ENCODE measurements at regions not wholly inside any gene's neighbourhood (a gene's known extent, or its start where the extent isn't known, plus 50 kb on each side); places are given as distances from the start of the nearest gene placed in this dataset.
"Not testable (repeated sequence)": the region's sequence is repeated elsewhere in the genome, so short reads cannot be mapped to it uniquely, and the experiment has no call there.

DNA sequence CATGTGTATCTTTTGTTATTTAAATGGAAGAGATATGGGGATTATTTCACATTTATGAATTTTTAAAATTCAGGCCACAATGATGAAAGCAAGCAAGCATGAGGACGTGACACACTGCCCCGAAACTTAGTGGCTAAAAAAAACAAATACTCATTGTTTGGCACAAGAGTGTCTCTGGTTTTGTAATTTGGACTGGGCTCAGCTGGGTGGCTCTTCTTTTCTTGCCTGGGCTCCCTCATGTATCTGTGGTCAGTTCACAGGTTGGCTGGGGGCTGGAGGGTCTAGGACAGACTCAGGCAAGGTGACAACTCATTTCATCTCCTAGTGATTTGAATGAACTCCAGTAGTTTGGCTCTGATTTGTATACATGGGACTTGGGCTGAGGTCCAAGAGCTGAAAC lies 238.4 kb upstream of the PRKX start:
- DNase-seq (ENCODE audit: extremely low read depth, low read depth) = no peak

DNA sequence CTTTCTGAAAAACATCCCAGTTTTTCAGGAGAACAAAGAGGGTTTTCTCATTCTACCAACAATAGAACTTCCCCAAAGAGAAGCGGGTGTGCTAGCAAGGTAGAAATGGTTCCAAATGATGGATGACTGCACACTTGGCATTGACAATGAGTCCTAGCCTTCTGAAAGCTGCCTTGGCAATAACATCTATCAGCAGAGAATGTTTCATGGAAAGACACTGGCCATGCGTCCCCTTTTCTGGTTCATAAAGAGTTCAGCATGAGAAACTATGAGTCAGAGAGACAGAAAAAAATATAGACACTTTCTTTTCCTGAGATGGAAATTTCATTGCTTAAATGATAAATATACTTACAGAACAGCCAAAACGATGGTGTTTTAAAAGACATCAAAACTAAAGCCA lies 236.9 kb upstream of the PRKX start:
- TF ChIP-seq, protein P1, sequence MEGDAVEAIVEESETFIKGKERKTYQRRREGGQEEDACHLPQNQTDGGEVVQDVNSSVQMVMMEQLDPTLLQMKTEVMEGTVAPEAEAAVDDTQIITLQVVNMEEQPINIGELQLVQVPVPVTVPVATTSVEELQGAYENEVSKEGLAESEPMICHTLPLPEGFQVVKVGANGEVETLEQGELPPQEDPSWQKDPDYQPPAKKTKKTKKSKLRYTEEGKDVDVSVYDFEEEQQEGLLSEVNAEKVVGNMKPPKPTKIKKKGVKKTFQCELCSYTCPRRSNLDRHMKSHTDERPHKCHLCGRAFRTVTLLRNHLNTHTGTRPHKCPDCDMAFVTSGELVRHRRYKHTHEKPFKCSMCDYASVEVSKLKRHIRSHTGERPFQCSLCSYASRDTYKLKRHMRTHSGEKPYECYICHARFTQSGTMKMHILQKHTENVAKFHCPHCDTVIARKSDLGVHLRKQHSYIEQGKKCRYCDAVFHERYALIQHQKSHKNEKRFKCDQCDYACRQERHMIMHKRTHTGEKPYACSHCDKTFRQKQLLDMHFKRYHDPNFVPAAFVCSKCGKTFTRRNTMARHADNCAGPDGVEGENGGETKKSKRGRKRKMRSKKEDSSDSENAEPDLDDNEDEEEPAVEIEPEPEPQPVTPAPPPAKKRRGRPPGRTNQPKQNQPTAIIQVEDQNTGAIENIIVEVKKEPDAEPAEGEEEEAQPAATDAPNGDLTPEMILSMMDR (IDR thresholded peaks at IDR 0.05; ENCODE audit: low read depth, low read length) = no peak
- no peak for DNase-seq (ENCODE audit: extremely low read depth, low read depth)

More for the DNA sequence above, 238.4 kb upstream of the PRKX start:
- TF ChIP-seq, protein P1 (IDR thresholded peaks at IDR 0.05; ENCODE audit: low read depth, low read length) = no peak

DNA sequence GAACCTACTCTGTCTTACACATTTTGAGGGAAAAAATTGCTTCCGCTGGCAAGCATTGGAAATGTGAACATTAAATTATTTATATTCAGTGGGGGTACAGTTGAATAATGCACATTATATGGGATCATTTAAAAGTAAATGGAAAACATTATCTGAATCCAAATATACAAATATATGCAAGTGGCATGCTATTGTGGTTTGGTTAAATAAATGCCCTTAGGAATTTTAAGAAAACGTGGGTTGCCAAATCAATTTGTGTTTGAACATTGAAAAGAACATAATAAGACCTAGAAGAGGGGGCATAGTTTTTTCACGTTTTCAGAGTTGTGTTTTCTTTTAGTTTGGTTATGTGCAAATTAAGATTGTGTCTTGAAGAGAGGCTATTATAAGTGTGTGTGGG lies 230.5 kb upstream of the PRKX start:
- no peak for DNase-seq (ENCODE audit: extremely low read depth, low read depth)
- TF ChIP-seq, protein P1 (IDR thresholded peaks at IDR 0.05; ENCODE audit: low read depth, low read length) = no peak

DNA sequence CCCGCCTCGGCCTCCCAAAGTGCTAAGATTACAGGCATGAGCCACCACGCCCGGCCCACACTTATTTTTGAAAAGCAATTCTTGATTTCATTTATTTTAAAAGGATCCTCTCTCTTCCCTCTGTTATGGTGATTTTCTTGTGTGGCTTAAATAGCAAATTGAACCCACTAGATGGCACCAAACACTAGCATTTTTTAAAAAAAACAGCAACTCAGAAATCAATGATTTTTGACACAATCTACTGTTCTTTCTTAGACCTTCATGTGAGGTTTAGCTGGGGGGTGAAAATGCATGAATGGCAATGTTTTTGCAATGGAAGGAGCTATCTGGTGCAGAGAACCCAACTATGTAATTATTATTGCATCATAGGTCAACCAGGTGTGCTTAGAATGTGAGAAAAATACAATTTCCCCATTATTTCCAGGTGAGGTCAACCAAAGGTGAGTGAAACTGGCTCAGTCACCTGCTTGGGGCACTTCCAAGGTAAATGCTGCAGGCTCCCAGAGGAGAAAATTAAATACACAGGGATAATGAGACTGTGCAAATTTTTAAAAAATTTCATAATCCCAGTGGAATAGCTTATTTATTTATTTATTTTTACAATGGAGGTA lies 226.7 kb upstream of the PRKX start:
- DNase-seq (ENCODE audit: extremely low read depth, low read depth) = no peak
- TF ChIP-seq, protein P1 (IDR thresholded peaks at IDR 0.05; ENCODE audit: low read depth, low read length) = peak; percentile 40

DNA sequence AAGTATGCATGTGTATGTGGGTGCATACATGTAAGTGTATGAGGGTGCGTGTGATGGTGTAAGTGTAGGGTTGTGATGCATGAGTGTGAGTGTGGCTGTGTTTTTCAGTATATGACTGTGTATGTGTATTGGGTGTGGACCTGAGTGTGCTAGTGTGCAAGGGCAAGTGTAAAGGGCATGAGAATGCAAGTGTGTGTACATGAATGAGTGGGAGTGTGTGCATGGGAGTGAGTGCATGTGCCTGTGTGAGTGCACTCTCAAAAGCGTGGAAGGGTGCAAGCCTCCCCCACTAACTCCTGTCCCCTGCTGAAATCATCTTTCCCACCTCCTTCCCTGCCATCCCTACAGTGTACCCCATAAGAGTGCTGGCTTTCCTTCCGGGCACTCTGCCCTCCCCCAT lies 225.1 kb upstream of the PRKX start:
- TF ChIP-seq, protein P1 (IDR thresholded peaks at IDR 0.05; ENCODE audit: low read depth, low read length) = no peak
- no peak for DNase-seq (ENCODE audit: extremely low read depth, low read depth)

DNA sequence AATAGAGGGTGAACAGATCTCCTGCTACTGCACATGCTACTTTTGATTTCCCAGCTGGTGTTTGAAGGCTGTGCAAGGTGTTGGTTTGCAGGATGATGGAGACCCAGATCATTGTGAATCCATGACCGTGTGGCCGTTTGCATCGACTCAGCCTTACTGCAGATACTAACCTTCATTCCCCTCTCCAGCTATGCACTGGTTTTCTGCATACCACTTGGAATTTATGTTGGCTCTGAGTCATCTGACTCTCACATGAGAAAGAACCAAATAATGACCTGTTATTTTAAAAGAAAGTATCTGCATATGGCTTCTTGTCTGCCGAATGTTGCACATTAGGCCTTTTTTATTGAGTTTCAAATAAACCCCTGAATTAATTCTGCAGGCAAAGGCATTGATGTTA lies 221.7 kb upstream of the PRKX start:
- DNase-seq (ENCODE audit: extremely low read depth, low read depth) = not testable (repeated sequence)

DNA sequence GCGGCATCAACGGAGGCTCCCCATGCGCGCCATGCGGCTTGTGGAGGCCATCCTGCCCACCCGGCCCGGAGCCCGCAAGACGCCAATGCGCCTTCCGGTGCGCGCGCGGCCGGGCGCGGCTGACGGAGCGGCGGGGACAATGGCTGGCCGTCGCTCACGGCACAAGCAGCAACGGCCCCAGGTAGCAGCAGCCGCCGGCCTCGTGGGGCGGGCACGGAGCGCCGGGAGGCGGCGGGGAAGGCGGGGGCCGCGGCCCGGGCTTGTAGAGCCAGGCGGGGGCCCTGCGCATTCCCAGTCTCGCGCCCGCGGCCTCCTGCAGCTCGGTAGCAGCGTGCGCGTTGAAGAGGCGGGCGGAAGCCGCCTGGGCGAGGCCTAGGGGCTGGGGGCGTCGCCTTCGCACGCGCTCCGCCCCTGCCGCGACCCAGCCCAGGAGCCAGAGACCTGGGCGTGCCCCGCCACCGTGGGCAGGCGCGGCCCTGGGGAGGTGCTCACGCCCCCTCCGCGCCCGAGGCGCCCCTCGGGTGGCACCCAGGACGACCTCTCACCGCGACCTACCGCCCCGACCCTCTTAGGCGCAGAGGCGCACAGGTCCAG lies 207.1 kb upstream of the PRKX start:
- DNase-seq (ENCODE audit: extremely low read depth, low read depth) = not testable (repeated sequence)

DNA sequence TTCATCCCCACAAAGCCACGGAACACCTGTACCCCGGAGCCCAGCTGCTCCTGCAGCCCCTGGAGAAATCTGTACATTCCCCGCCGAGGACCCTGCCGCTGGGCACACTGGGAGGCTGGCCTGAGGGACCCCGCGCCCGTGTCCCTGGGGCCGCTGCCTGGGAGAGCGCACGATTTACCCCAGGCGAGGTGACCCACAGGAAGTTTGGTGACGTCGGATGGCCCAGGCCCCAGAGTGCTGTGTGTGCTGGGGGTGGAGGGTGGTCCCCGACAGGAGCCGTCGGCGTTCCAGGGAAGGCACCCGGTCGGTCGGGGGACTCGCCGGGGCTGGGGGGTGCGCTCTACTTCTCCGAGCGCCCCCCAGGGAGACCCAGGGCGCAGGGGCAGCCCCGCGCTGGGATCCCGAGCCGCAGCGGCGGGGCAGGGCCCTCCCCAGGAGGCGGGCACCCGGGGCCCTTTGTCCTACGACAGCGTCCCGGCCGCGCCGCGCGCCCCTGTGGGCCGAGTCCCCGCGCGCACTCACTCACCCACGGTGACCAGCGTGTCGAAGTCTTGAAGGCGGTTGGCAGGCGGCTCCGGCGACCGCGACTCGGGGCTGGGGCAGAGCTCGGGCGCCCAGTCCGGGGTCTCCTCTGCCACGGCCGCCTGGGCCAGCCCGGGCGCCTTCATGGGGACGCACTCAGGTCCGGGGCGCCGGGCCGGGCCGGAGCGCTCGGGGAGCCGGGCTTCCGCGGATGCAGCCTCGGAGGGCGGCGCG lies 206.4 kb upstream of the PRKX start:
- DNase-seq (ENCODE audit: extremely low read depth, low read depth) = not testable (repeated sequence)

DNA sequence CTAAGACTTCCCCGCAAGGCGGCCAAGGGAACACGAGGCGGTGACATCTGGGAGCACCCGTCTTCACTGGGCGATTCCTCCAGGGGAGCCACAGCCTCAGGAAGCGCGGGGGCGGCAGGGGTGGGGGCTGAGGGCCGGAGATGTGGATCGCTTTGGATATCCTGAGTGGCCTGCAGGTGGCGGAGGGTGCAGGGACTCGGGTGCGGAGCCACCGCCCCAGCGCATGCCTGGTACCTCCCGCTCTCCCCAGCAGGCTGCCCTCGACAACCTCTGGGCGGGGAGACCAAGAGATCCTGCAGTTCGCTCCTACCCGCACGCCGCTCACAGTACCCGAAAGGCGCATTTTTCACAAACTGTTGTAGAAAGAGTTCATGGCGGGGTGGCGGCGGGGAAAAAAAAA lies 201.4 kb upstream of the PRKX start:
- not testable (repeated sequence) for DNase-seq (ENCODE audit: extremely low read depth, low read depth)

DNA sequence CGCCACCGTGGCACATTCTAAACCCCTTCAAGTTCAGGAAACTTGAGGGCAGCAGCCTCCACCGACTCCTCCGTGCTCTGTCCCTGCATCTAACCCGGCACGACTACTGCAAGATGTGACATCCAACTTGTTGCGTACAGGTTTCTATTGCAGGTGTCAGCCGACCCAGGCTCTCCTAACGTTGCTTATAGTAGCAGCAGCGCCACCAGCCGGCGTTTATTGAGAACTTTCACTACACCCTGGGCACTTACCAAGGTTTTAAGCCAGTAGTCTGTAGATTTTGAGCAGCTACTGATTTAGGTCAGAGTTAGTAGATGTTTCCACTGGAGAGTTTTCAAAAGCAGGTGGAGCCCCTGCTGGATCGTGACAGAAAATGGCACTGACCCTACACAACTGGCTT lies 200.6 kb upstream of the PRKX start:
- not testable (repeated sequence) for DNase-seq (ENCODE audit: extremely low read depth, low read depth)

DNA sequence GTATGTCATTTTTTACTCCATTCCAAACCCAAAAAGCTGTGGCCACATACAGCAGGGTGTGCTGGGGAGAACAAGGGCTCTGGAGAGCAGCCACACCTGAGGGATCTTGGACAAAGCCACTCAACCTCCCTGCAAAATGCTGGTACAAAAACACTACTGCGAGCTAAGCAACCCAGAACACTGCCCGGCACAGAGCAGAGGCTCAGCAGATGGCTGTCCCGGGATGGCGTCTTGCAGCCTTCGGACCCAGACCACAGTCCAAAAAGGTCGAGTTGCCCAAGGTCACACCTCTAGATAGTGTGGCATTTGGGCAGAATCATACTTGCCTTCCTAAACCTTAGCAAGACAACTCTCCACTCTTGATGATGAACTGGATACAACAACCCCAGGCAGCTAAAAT lies 197.6 kb upstream of the PRKX start:
- DNase-seq (ENCODE audit: extremely low read depth, low read depth) = not testable (repeated sequence)

DNA sequence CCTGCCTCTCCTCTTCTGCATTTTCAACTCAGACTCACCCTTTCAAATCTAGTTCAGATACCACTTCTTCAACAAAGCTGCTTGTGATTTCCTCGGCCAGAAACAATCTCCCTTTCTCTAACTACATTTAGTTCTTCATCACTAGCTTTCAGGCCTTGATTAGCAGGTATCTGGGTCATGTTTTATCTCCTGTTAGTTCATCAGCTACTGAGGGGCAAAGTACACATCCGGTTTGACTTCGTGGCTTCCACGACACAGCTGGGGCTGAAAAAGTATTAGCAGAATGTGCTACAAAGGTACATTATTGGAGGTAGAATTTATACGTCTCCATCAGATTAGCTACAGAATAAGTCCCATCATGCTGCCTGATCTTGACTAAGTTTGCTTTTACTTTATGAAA lies 197.2 kb upstream of the PRKX start:
- DNase-seq (ENCODE audit: extremely low read depth, low read depth) = not testable (repeated sequence)

DNA sequence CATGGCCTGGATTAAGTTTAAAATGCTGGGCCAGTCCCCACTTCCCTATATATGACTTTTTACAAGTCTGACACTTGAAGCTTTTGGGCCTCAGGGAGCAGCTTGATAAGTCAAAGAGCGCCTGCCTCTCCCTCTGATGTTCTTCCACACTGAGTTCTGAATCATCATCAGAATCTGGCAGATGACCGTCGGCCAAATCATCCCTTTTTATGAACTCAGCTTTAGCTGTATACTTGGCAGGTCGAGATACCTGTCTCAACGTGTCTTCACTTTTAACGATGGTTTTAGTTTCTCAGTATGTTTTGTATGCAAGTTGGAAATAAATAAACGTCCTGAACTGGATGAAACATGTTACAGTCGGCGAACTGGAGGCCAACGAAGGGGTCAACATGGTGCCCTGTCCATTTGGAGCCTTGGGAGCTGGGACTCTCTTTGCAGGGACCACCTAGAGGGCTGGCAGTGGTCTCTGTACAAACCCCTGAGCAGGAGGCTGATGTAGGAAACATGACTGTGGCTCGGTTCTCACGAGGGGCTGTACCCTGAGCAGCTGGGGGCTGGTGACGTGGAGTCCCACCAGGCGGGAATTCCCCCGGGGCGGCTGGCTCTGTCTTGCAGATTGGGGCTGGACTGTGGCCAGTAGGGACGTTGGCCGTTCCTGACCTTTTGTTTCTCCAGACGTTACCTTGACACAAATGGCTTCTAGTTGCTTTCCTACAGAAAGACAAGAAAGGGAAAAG lies 192.2 kb upstream of the PRKX start:
- DNase-seq (ENCODE audit: extremely low read depth, low read depth) = not testable (repeated sequence)

DNA sequence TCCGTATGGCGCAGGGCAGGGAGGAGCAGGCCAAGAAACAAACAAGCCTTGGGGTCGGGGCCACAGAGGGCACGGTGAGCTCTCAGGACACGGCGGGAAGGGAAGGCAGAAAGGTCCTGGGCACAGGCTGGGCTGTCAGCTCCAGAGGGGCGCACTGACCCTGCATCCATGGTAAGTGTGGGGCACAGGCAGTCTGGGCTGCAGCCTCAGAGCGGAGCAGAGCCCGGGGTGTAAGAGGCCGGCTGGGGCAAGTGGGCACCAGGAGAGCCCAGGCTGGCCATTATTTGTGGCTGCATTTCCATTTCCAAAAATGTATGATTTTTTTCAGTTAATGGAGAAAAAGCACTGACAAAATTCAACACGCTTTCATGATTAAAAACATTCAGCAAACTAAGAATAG lies 188.8 kb upstream of the PRKX start:
- not testable (repeated sequence) for DNase-seq (ENCODE audit: extremely low read depth, low read depth)

All from AG09319 (cell line).